EL (cell line): ENCODE measurements at regions not wholly inside any gene's neighbourhood (a gene's known extent, or its start where the extent isn't known, plus 50 kb on each side); places are given as distances from the start of the nearest gene placed in this dataset.

Source experiments
- DNase-seq: peaks from one replicate; pipeline ENCODE4 v3.0.0-alpha.2; 2016

GRCh38 chr14:98085751-98086150 lies 1186.2 kb downstream of the BCL11B start:
- no peak for DNase-seq

- no peak for DNase-seq
Measured at GRCh38 chr14:98093111-98093510, 1178.9 kb downstream of the BCL11B start.

- no peak for DNase-seq
Measured at GRCh38 chr14:98099527-98099926, 1172.5 kb downstream of the BCL11B start.

- DNase-seq: no peak
Measured at GRCh38 chr14:98101323-98101722, 1170.7 kb downstream of the BCL11B start.

- no peak for DNase-seq
Measured at GRCh38 chr14:98103705-98104104, 1168.3 kb downstream of the BCL11B start.

- no peak for DNase-seq
Measured at GRCh38 chr14:98109326-98109725, 1162.7 kb downstream of the BCL11B start.

GRCh38 chr14:98112194-98112780 lies 1159.7 kb downstream of the BCL11B start:
- no peak for DNase-seq

GRCh38 chr14:98114122-98114895 lies 1157.7 kb downstream of the BCL11B start:
- no peak for DNase-seq

GRCh38 chr14:98114946-98115345 lies 1157.1 kb downstream of the BCL11B start:
- DNase-seq: no peak

GRCh38 chr14:98118749-98119148 lies 1153.2 kb downstream of the BCL11B start:
- no peak for DNase-seq

GRCh38 chr14:98119739-98120138 lies 1152.3 kb downstream of the BCL11B start:
- no peak for DNase-seq

- DNase-seq: no peak
Measured at GRCh38 chr14:98120831-98121464, 1151.0 kb downstream of the BCL11B start.

- DNase-seq: no peak
Measured at GRCh38 chr14:98122527-98122926, 1149.5 kb downstream of the BCL11B start.

- DNase-seq: no peak
Measured at GRCh38 chr14:98130691-98131090, 1141.3 kb downstream of the BCL11B start.

GRCh38 chr14:98131406-98131805 lies 1140.6 kb downstream of the BCL11B start:
- no peak for DNase-seq

- no peak for DNase-seq
Measured at GRCh38 chr14:98133806-98134205, 1138.2 kb downstream of the BCL11B start.

- DNase-seq: no peak
Measured at GRCh38 chr14:98136012-98136789, 1135.8 kb downstream of the BCL11B start.

GRCh38 chr14:98137131-98138025 lies 1134.6 kb downstream of the BCL11B start:
- no peak for DNase-seq

- no peak for DNase-seq
Measured at GRCh38 chr14:98138666-98139065, 1133.3 kb downstream of the BCL11B start.

- no peak for DNase-seq
Measured at GRCh38 chr14:98140862-98141530, 1131.0 kb downstream of the BCL11B start.

GRCh38 chr14:98143566-98143965 lies 1128.4 kb downstream of the BCL11B start:
- no peak for DNase-seq

GRCh38 chr14:98144964-98145363 lies 1127.0 kb downstream of the BCL11B start:
- DNase-seq: no peak
